Panc1 (cell line): ENCODE measurements at regions not wholly inside any gene's neighbourhood (a gene's known extent, or its start where the extent isn't known, plus 50 kb on each side); places are given as distances from the start of the nearest gene placed in this dataset.

ENCODE experiments used
- ATAC-seq: fragments of 200-7000 bp; cut with Tn5 transposase; 2 replicates; pipeline ENCODE4 v1.9.1; 2020; ENCODE audit warnings: mild to moderate bottlenecking, moderate library complexity
- BruUV-seq: library from RNA; stranded (reverse); fragments of 400-500 nt; replicated peaks from 2 replicates; lab custom pipeline; 2021; lab: Mats Ljungman, UMichigan
- CTCF ChIA-PET: fragments of 300-600 bp; sonication (Branson Sonifier 250); formaldehyde crosslinking; loops from one replicate; lab custom pipeline; 2022; ENCODE audit warnings: antibody characterized with exemption; lab: Charles Lee
- POLR2A ChIA-PET: fragments of 300-600 bp; sonication (Branson Sonifier 250); formaldehyde crosslinking; loops from one replicate; lab custom pipeline; 2022; ENCODE audit warnings: antibody characterized with exemption; lab: Charles Lee
- DNase-seq: peaks from one replicate; pipeline ENCODE4 v3.0.0-alpha.2; 2010; ENCODE audit warnings: low read depth, low spot score
- H3K27ac ChIP-seq: 2 replicates; pipeline ENCODE4 v1.5.1; 2011; ENCODE audit warnings: mild to moderate bottlenecking, low read length, inconsistent platforms
- H3K27me3 ChIP-seq: fragments of 200-500 bp; sonication (Bioruptor generic); 2 replicates; pipeline ENCODE4 v1.6.0; 2014; ENCODE audit warnings: low read length, inconsistent platforms; ENCODE audit not compliant: control insufficient read depth, insufficient read depth
- H3K36me3 ChIP-seq: fragments of 200-500 bp; sonication (Bioruptor generic); 2 replicates; pipeline ENCODE4 v1.5.1; 2014; ENCODE audit warnings: inconsistent platforms, mild to moderate bottlenecking, low read length, moderate library complexity; ENCODE audit not compliant: control insufficient read depth, insufficient read depth
- H3K4me1 ChIP-seq: 2 replicates; pipeline ENCODE4 v1.5.1; 2011; ENCODE audit warnings: inconsistent platforms, mild to moderate bottlenecking, low read length, moderate library complexity; ENCODE audit not compliant: control insufficient read depth, insufficient read depth
- H3K4me3 ChIP-seq, 2 experiments: 2 replicates each; pipeline ENCODE4 v1.5.1; 2011 to 2012; ENCODE audit warnings: low read depth in 2 of 2, low read length in 2 of 2, mild to moderate bottlenecking in 2 of 2, inconsistent platforms in 1 of 2, moderate library complexity in 1 of 2
- H3K9me3 ChIP-seq: fragments of 200-500 bp; sonication (Bioruptor generic); 2 replicates; pipeline ENCODE4 v1.5.1; 2014; ENCODE audit warnings: low read depth, mild to moderate bottlenecking, inconsistent platforms, low read length, moderate library complexity; ENCODE audit not compliant: control insufficient read depth, insufficient read depth
- POLR2AphosphoS5 ChIP-seq: IDR thresholded peaks from 2 replicates; pipeline ENCODE4 v1.6.1; 2012; ENCODE audit warnings: mild to moderate bottlenecking, low read depth, low read length, moderate library complexity
- SIN3A ChIP-seq: IDR thresholded peaks from 2 replicates; pipeline ENCODE4 v1.6.1; 2012; ENCODE audit warnings: low read depth, mild to moderate bottlenecking, low read length, moderate library complexity, borderline replicate concordance; ENCODE audit not compliant: insufficient read depth
- TCF7L2 ChIP-seq: IDR thresholded peaks from 2 replicates; pipeline ENCODE4 v1.6.1; 2011; ENCODE audit warnings: mild to moderate bottlenecking, low read depth, low read length, inconsistent platforms
- in situ Hi-C: cut with HindIII; loops from 2 replicates; pipeline ENCODE4 v1.10.0; 2016; ENCODE audit warnings: low sequenced_read_pairs, low pct_unique_long_range_greater_than_20kb
- intact Hi-C: fragments of 100-400 bp; cut with micrococcal nuclease; formaldehyde crosslinking; loops from one replicate; pipeline ENCODE4 v1.10.0; 2022; ENCODE audit not compliant: unreplicated experiment
- TF ChIP-seq, protein P1 (sequence below): fragments of 450-650 bp; IDR thresholded peaks from 2 replicates; pipeline ENCODE4 v1.5.1; 2017; ENCODE audit warnings: mild to moderate bottlenecking
- TF ChIP-seq, protein P2 (sequence below), 2 experiments: IDR thresholded peaks; 2 replicates each; pipeline ENCODE4 v1.6.1; 2011 to 2012; ENCODE audit warnings: low read depth in 2 of 2, control low read depth in 1 of 2, low read length in 1 of 2, mild to moderate bottlenecking in 1 of 2, moderate library complexity in 1 of 2; ENCODE audit not compliant: insufficient read depth in 1 of 2

DNA sequence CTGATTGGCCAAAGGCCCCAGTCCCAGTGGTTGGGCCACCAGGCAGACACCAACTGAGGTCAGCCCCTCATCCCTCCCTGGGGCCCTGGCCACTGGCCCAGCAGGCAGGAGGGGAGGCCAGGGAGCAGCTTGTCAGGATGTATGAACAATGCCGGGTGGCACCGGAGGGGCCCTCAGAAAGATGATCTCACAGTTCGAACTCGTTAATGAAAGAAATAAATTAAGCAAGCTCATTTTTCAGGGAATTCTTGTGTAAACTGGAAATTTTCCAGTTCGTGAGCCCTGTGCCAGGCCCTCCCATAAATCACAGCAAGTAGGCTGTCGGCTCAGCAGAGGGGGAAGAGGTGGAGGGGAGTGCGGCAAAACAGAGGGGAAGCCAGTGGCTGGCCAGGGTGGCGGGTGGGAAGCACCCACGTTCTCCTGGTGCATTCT lies 177.0 kb upstream of the VASH1 start:
- POLR2A ChIA-PET = no interaction called here
- ATAC-seq (no peak), DNase-seq (no peak)
- Histone ChIP-seq H3K27ac (no peak overlapping the region), H3K9me3 (no peaks in the 10 kb centered on the region), H3K27me3 (no peaks in the 10 kb centered on the region), H3K4me3 (no peak overlapping the region), H3K36me3 (no peaks in the 10 kb centered on the region), H3K4me1 (no peaks in the 10 kb centered on the region)
- in situ Hi-C loops = no loop called here
- no TSS peak for BruUV-seq
- TF ChIP-seq, protein P1, sequence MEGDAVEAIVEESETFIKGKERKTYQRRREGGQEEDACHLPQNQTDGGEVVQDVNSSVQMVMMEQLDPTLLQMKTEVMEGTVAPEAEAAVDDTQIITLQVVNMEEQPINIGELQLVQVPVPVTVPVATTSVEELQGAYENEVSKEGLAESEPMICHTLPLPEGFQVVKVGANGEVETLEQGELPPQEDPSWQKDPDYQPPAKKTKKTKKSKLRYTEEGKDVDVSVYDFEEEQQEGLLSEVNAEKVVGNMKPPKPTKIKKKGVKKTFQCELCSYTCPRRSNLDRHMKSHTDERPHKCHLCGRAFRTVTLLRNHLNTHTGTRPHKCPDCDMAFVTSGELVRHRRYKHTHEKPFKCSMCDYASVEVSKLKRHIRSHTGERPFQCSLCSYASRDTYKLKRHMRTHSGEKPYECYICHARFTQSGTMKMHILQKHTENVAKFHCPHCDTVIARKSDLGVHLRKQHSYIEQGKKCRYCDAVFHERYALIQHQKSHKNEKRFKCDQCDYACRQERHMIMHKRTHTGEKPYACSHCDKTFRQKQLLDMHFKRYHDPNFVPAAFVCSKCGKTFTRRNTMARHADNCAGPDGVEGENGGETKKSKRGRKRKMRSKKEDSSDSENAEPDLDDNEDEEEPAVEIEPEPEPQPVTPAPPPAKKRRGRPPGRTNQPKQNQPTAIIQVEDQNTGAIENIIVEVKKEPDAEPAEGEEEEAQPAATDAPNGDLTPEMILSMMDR = no peak
- TF ChIP-seq, protein P2, sequence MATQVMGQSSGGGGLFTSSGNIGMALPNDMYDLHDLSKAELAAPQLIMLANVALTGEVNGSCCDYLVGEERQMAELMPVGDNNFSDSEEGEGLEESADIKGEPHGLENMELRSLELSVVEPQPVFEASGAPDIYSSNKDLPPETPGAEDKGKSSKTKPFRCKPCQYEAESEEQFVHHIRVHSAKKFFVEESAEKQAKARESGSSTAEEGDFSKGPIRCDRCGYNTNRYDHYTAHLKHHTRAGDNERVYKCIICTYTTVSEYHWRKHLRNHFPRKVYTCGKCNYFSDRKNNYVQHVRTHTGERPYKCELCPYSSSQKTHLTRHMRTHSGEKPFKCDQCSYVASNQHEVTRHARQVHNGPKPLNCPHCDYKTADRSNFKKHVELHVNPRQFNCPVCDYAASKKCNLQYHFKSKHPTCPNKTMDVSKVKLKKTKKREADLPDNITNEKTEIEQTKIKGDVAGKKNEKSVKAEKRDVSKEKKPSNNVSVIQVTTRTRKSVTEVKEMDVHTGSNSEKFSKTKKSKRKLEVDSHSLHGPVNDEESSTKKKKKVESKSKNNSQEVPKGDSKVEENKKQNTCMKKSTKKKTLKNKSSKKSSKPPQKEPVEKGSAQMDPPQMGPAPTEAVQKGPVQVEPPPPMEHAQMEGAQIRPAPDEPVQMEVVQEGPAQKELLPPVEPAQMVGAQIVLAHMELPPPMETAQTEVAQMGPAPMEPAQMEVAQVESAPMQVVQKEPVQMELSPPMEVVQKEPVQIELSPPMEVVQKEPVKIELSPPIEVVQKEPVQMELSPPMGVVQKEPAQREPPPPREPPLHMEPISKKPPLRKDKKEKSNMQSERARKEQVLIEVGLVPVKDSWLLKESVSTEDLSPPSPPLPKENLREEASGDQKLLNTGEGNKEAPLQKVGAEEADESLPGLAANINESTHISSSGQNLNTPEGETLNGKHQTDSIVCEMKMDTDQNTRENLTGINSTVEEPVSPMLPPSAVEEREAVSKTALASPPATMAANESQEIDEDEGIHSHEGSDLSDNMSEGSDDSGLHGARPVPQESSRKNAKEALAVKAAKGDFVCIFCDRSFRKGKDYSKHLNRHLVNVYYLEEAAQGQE (IDR thresholded peaks at IDR 0.05; ENCODE audit: insufficient read depth in 1 of 2, low read depth in 2 of 2, low read length in 1 of 2) = no peak
- no peak for TF ChIP-seq POLR2AphosphoS5
- no peak for TF ChIP-seq TCF7L2
- TF ChIP-seq SIN3A = no peak
- intact Hi-C loops = no loop called here
- CTCF ChIA-PET = interaction anchor here (0.6 kb wide), 1 partner anchor 139 kb away, joined by 4 read pairs; no protein-coding TSS in a partner anchor

DNA sequence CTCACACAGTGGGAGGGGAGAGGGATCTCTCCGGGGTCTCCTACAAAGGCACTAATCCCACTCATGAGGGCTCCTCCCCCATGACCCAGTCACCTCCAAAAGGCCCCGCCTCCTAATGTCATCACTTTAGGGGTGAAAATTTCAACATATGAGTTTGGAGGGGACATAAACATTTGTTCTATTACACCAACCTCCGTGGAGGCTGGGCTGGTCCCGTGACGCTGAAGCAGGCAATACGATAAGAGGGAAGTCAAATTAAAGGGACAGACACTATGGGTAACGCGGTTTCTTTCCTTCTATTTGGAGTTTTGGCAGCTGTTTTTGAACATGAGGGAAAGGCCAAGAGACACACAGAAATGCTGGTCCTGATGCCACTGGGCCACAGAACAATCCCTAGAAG lies 175.7 kb upstream of the VASH1 start:
- POLR2A ChIA-PET = no interaction called here
- Histone ChIP-seq H3K9me3 (no peaks in the 10 kb centered on the region), H3K36me3 (no peaks in the 10 kb centered on the region), H3K4me3 (no peak overlapping the region), H3K27me3 (no peaks in the 10 kb centered on the region), H3K4me1 (no peaks in the 10 kb centered on the region), H3K27ac (no peak overlapping the region)
- CTCF ChIA-PET = no interaction called here
- BruUV-seq = no TSS peak
- ATAC-seq = no peak
- intact Hi-C loops (no loop called here), in situ Hi-C loops (no loop called here)
- DNase-seq = no peak
- TF ChIP-seq, protein P1 = no peak
- no peak for TF ChIP-seq TCF7L2
- no peak for TF ChIP-seq SIN3A
- TF ChIP-seq, protein P2 (IDR thresholded peaks at IDR 0.05; ENCODE audit: insufficient read depth in 1 of 2, low read depth in 2 of 2, low read length in 1 of 2) = no peak
- TF ChIP-seq POLR2AphosphoS5 = no peak
